ENCODE measurements at regions not wholly inside any gene's neighbourhood (a gene's known extent, or its start where the extent isn't known, plus 50 kb on each side); places are given as distances from the start of the nearest gene placed in this dataset.

GRCh38 chr16:66293207-66293735 lies 73.2 kb upstream of the CDH5 start:
- POLR2A ChIA-PET, result no interaction called here

GRCh38 chr16:66292241-66292935 lies 74.1 kb upstream of the CDH5 start:
- no peak for TF ChIP-seq ARNT (IDR thresholded peaks at IDR 0.05)
- no peak for TF ChIP-seq ZNF384 (IDR thresholded peaks at IDR 0.05)
- TF ChIP-seq LEF1 (IDR thresholded peaks at IDR 0.05; ENCODE audit: borderline replicate concordance), result no peak
- TF ChIP-seq NFRKB (IDR thresholded peaks at IDR 0.05), result no peak
- TF ChIP-seq SP1 (IDR thresholded peaks at IDR 0.05), result no peak
- TF ChIP-seq TARDBP (IDR thresholded peaks at IDR 0.05), result no peak
- no peak for TF ChIP-seq CTBP1 (IDR thresholded peaks at IDR 0.05; ENCODE audit: borderline replicate concordance)
- no peak for TF ChIP-seq FOXM1 (IDR thresholded peaks at IDR 0.05; ENCODE audit: borderline replicate concordance)
- TF ChIP-seq ELF4 (IDR thresholded peaks at IDR 0.05), result no peak
- no peak for TF ChIP-seq FOXK2 (IDR thresholded peaks at IDR 0.05)
- TF ChIP-seq PKNOX1 (IDR thresholded peaks at IDR 0.05), result no peak
- CTCF ChIA-PET, result no interaction called here
- POLR2A ChIA-PET, result no interaction called here
- no peak for DNase-seq (ENCODE audit: extremely low spot score)

More at GRCh38 chr16:66293207-66293735, 73.2 kb upstream of the CDH5 start:
- DNase-seq (ENCODE audit: extremely low spot score), result no peak
- CTCF ChIA-PET, result no interaction called here
- TF ChIP-seq ZNF384 (IDR thresholded peaks at IDR 0.05) (no peak), L3MBTL2 (conservative IDR thresholded peaks at IDR 0.05) (no peak), SP1 (IDR thresholded peaks at IDR 0.05) (no peak), HDGF (IDR thresholded peaks at IDR 0.05; ENCODE audit: borderline replicate concordance) (no peak), LEF1 (IDR thresholded peaks at IDR 0.05; ENCODE audit: borderline replicate concordance) (no peak), FOXA1 (IDR thresholded peaks at IDR 0.05) (no peak), FOXK2 (IDR thresholded peaks at IDR 0.05) (no peak), BHLHE40 (IDR thresholded peaks at IDR 0.05; ENCODE audit: borderline replicate concordance) (no peak), SUZ12 (IDR thresholded peaks at IDR 0.05) (no peak), PKNOX1 (IDR thresholded peaks at IDR 0.05) (no peak), FOXM1 (IDR thresholded peaks at IDR 0.05; ENCODE audit: borderline replicate concordance) (no peak), ARNT (IDR thresholded peaks at IDR 0.05) (no peak), NFRKB (IDR thresholded peaks at IDR 0.05) (no peak), ELF4 (IDR thresholded peaks at IDR 0.05) (no peak), CTBP1 (IDR thresholded peaks at IDR 0.05; ENCODE audit: borderline replicate concordance) (no peak), TARDBP (IDR thresholded peaks at IDR 0.05) (no peak)

GRCh38 chr16:66291833-66292232 lies 74.7 kb upstream of the CDH5 start:
- CTCF ChIA-PET, result no interaction called here
- DNase-seq (ENCODE audit: extremely low spot score), result no peak
- POLR2A ChIA-PET, result no interaction called here

GRCh38 chr16:66290431-66290830 lies 76.1 kb upstream of the CDH5 start:
- TF ChIP-seq LEF1 (IDR thresholded peaks at IDR 0.05; ENCODE audit: borderline replicate concordance) (no peak), HDGF (IDR thresholded peaks at IDR 0.05; ENCODE audit: borderline replicate concordance) (no peak), CTBP1 (IDR thresholded peaks at IDR 0.05; ENCODE audit: borderline replicate concordance) (no peak), SP1 (IDR thresholded peaks at IDR 0.05) (no peak), BHLHE40 (IDR thresholded peaks at IDR 0.05; ENCODE audit: borderline replicate concordance) (no peak), SUZ12 (IDR thresholded peaks at IDR 0.05) (no peak), FOXA1 (IDR thresholded peaks at IDR 0.05) (no peak), ZNF384 (IDR thresholded peaks at IDR 0.05) (no peak), NFRKB (IDR thresholded peaks at IDR 0.05) (no peak), FOXM1 (IDR thresholded peaks at IDR 0.05; ENCODE audit: borderline replicate concordance) (no peak), TARDBP (IDR thresholded peaks at IDR 0.05) (no peak), ARNT (IDR thresholded peaks at IDR 0.05) (no peak), PKNOX1 (IDR thresholded peaks at IDR 0.05) (no peak), ELF4 (IDR thresholded peaks at IDR 0.05) (no peak), FOXK2 (IDR thresholded peaks at IDR 0.05) (no peak), L3MBTL2 (conservative IDR thresholded peaks at IDR 0.05) (no peak)
- no peak for DNase-seq (ENCODE audit: extremely low spot score)
- ChIA-PET CTCF (no interaction called here), POLR2A (no interaction called here)

More at GRCh38 chr16:66291833-66292232, 74.7 kb upstream of the CDH5 start:
- no peak for TF ChIP-seq FOXM1 (IDR thresholded peaks at IDR 0.05; ENCODE audit: borderline replicate concordance)
- TF ChIP-seq ARNT (IDR thresholded peaks at IDR 0.05), result no peak
- TF ChIP-seq BHLHE40 (IDR thresholded peaks at IDR 0.05; ENCODE audit: borderline replicate concordance), result no peak
- TF ChIP-seq SP1 (IDR thresholded peaks at IDR 0.05), result no peak
- TF ChIP-seq FOXA1 (IDR thresholded peaks at IDR 0.05), result no peak
- no peak for TF ChIP-seq SUZ12 (IDR thresholded peaks at IDR 0.05)
- no peak for TF ChIP-seq HDGF (IDR thresholded peaks at IDR 0.05; ENCODE audit: borderline replicate concordance)

GRCh38 chr16:66289986-66290385 lies 76.5 kb upstream of the CDH5 start:
- POLR2A ChIA-PET, result no interaction called here

More at GRCh38 chr16:66289986-66290385, 76.5 kb upstream of the CDH5 start:
- CTCF ChIA-PET, result no interaction called here
- TF ChIP-seq PKNOX1 (IDR thresholded peaks at IDR 0.05) (no peak), SP1 (IDR thresholded peaks at IDR 0.05) (no peak), FOXK2 (IDR thresholded peaks at IDR 0.05) (no peak)
- no peak for DNase-seq (ENCODE audit: extremely low spot score)

Data from HEK293T (cell line).